ENCODE measurements at regions not wholly inside any gene's neighbourhood (a gene's known extent, or its start where the extent isn't known, plus 50 kb on each side); places are given as distances from the start of the nearest gene placed in this dataset.

- DNase-seq (no peak), ATAC-seq (ENCODE audit: poor library complexity) (no peak)
- H3K27me3 Mint-ChIP-seq = no peaks in the 10 kb centered on the region
- CTCF ChIA-PET = no interaction called here
- no peak overlapping the region for H3K27ac ChIP-seq (ENCODE audit: low read depth in 1 of 2, low read length in 2 of 2)
- peaks cover 5% of the 10 kb centered on the region for H3K9me3 Mint-ChIP-seq
- intact Hi-C loops (cut with DNase I, micrococcal nuclease) = no loop called here
- H3K4me1 Mint-ChIP-seq (ENCODE audit: low read depth) = no peaks in the 10 kb centered on the region
- no peaks in the 10 kb centered on the region for H3K4me1 ChIP-seq (ENCODE audit: insufficient read depth, low read length)
- no peaks in the 10 kb centered on the region for H3K36me3 ChIP-seq (ENCODE audit: insufficient read depth, low read length)
- H3K27me3 ChIP-seq (ENCODE audit: control insufficient read depth in 1 of 2, insufficient read depth in 2 of 2, low read length in 2 of 2) = no peaks in the 10 kb centered on the region
- H3K27ac Mint-ChIP-seq = no peak overlapping the region
- H3K9me3 ChIP-seq (ENCODE audit: control insufficient read depth in 1 of 2, insufficient read depth in 1 of 2, low read length in 2 of 2) = peaks cover 0 to 5% of the 10 kb centered on the region in 2 experiments
- POLR2A ChIA-PET = no interaction called here
- H3K4me3 ChIP-seq (ENCODE audit: low read length) = no peak overlapping the region
- no peak overlapping the region for H3K4me3 Mint-ChIP-seq
- TF ChIP-seq, protein P1, sequence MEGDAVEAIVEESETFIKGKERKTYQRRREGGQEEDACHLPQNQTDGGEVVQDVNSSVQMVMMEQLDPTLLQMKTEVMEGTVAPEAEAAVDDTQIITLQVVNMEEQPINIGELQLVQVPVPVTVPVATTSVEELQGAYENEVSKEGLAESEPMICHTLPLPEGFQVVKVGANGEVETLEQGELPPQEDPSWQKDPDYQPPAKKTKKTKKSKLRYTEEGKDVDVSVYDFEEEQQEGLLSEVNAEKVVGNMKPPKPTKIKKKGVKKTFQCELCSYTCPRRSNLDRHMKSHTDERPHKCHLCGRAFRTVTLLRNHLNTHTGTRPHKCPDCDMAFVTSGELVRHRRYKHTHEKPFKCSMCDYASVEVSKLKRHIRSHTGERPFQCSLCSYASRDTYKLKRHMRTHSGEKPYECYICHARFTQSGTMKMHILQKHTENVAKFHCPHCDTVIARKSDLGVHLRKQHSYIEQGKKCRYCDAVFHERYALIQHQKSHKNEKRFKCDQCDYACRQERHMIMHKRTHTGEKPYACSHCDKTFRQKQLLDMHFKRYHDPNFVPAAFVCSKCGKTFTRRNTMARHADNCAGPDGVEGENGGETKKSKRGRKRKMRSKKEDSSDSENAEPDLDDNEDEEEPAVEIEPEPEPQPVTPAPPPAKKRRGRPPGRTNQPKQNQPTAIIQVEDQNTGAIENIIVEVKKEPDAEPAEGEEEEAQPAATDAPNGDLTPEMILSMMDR (IDR thresholded peaks at IDR 0.05) = no peak
- H3K36me3 Mint-ChIP-seq (ENCODE audit: low read depth) = no peaks in the 10 kb centered on the region
Measured at GRCh38 chr2:17146358-17146757, 371.9 kb downstream of the RAD51AP2 start.

DNA sequence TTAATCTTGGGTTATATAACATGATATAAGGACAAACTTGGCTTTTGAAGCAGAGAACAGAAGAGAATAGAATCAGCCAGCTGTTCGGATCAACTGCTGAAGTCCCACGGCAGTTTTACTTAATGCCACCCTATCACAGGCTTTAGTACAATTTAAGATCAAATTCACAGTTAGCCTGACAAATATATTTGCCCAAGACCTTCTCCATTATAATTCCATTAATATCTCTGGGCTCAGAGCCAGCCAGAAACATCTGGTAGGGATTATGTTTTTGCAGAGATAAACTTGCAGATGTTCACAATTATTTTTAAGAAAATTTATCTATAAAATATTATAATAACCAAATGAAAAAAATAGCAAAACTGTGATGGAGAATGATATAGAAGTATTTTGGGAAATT lies 381.4 kb downstream of the RAD51AP2 start:
- Mint-ChIP-seq H3K4me3 (no peak overlapping the region), H3K27me3 (no peaks in the 10 kb centered on the region), H3K9me3 (peaks cover 3% of the 10 kb centered on the region), H3K4me1 (ENCODE audit: low read depth) (no peaks in the 10 kb centered on the region), H3K36me3 (ENCODE audit: low read depth) (no peaks in the 10 kb centered on the region), H3K27ac (no peak overlapping the region)
- Histone ChIP-seq H3K4me3 (ENCODE audit: low read length) (no peak overlapping the region), H3K27me3 (ENCODE audit: control insufficient read depth in 1 of 2, insufficient read depth in 2 of 2, low read length in 2 of 2) (no peaks in the 10 kb centered on the region), H3K9me3 (ENCODE audit: control insufficient read depth in 1 of 2, insufficient read depth in 1 of 2, low read length in 2 of 2) (no peaks in the 10 kb centered on the region), H3K4me1 (ENCODE audit: insufficient read depth, low read length) (no peaks in the 10 kb centered on the region), H3K27ac (ENCODE audit: low read depth in 1 of 2, low read length in 2 of 2) (no peak overlapping the region), H3K36me3 (ENCODE audit: insufficient read depth, low read length) (no peaks in the 10 kb centered on the region)
- intact Hi-C loops (cut with DNase I, micrococcal nuclease) = no loop called here
- DNase-seq = no peak
- ATAC-seq (ENCODE audit: poor library complexity) = no peak
- CTCF ChIA-PET = no interaction called here
- POLR2A ChIA-PET = no interaction called here
- TF ChIP-seq, protein P1 (IDR thresholded peaks at IDR 0.05) = no peak

GRCh38 chr2:17136231-17136630 lies 382.0 kb downstream of the RAD51AP2 start:
- ATAC-seq (ENCODE audit: poor library complexity) (no peak), DNase-seq (no peak)
- no peaks in the 10 kb centered on the region for H3K27me3 Mint-ChIP-seq
- H3K27ac ChIP-seq (ENCODE audit: low read depth in 1 of 2, low read length in 2 of 2) = no peak overlapping the region
- ChIA-PET CTCF (no interaction called here), POLR2A (no interaction called here)
- H3K36me3 Mint-ChIP-seq (ENCODE audit: low read depth) = no peaks in the 10 kb centered on the region
- H3K36me3 ChIP-seq (ENCODE audit: insufficient read depth, low read length) = no peaks in the 10 kb centered on the region
- no peaks in the 10 kb centered on the region for H3K4me1 Mint-ChIP-seq (ENCODE audit: low read depth)
- H3K27ac Mint-ChIP-seq = no peak overlapping the region
- H3K9me3 ChIP-seq (ENCODE audit: control insufficient read depth in 1 of 2, insufficient read depth in 1 of 2, low read length in 2 of 2) = no peaks in the 10 kb centered on the region
- no peaks in the 10 kb centered on the region for H3K27me3 ChIP-seq (ENCODE audit: control insufficient read depth in 1 of 2, insufficient read depth in 2 of 2, low read length in 2 of 2)
- TF ChIP-seq, protein P1 (IDR thresholded peaks at IDR 0.05) = no peak
- intact Hi-C loops (cut with DNase I, micrococcal nuclease) = no loop called here
- H3K4me3 Mint-ChIP-seq = no peak overlapping the region
- no peak overlapping the region for H3K4me3 ChIP-seq (ENCODE audit: low read length)
- H3K9me3 Mint-ChIP-seq = peaks cover 3% of the 10 kb centered on the region
- no peaks in the 10 kb centered on the region for H3K4me1 ChIP-seq (ENCODE audit: insufficient read depth, low read length)
